Stomach (tissue), 4 donors: ENCODE measurements at regions not wholly inside any gene's neighbourhood (a gene's known extent, or its start where the extent isn't known, plus 50 kb on each side); places are given as distances from the start of the nearest gene placed in this dataset.

Experiments
- CTCF ChIP-seq, 7 experiments: fragments of 450-650 bp in 4 of 7; fragments of 200-600 bp in 3 of 7; sonication (generic) in 3 of 7; IDR thresholded peaks; one replicate each; pipeline ENCODE4 v1.5.1; 2016 to 2019; ENCODE audit warnings: antibody characterized with exemption in 7 of 7, control low read depth in 2 of 7, mild to moderate bottlenecking in 1 of 7
- EP300 ChIP-seq: sonication (generic); formaldehyde crosslinking; IDR thresholded peaks from one replicate; pipeline ENCODE4 v1.6.1; 2017; ENCODE audit warnings: antibody characterized with exemption
- POLR2A ChIP-seq, 4 donors: fragments of 450-650 bp; IDR thresholded peaks; one replicate each; pipeline ENCODE4 v1.6.1; 2016; ENCODE audit warnings: antibody characterized with exemption in 4 of 4, control low read depth in 2 of 4, mild to moderate bottlenecking in 1 of 4, moderate library complexity in 1 of 4

DNA sequence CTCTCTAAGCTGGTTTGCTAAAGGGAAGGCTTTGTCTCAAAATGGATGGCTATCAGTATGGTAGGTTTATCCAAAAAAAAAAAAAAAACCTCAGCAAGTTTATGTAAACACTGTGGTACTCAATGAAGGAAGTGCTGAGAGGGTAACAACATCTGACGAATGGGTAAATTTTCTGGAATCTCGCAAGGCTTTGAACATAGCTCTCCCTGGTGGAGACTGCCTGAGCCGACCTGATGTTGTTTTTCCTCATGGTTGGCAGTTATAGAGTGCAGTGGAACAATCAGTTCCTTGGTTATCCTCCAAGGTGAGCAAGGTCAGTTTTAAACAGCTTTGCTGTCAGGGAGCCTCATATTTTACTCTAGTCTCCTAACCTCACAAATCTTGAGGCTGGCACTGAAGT is 94.6 kb downstream of the ZPLD1 start:
- TF ChIP-seq POLR2A (IDR thresholded peaks at IDR 0.05), result no peak
- TF ChIP-seq CTCF (IDR thresholded peaks at IDR 0.05), result peak in 3 of 7 experiments; percentile 19 to 29 (median 26)
- no peak for TF ChIP-seq EP300
